ENCODE measurements at regions not wholly inside any gene's neighbourhood (a gene's known extent, or its start where the extent isn't known, plus 50 kb on each side); places are given as distances from the start of the nearest gene placed in this dataset.

- DNase-seq, result no peak
Observed at GRCh38 chr6:4401408-4402368, 266.3 kb upstream of the ECI2 start.

GRCh38 chr6:4399656-4400055, 264.3 kb upstream of the ECI2 start:
- DNase-seq, result no peak

- no peak for DNase-seq
Observed at GRCh38 chr6:4398791-4399190, 263.4 kb upstream of the ECI2 start.

GRCh38 chr6:4397307-4397706, 261.9 kb upstream of the ECI2 start:
- DNase-seq, result peak; percentile 57

- DNase-seq, result no peak
Observed at GRCh38 chr6:4396044-4396443, 260.7 kb upstream of the ECI2 start.

- DNase-seq, result no peak
Observed at GRCh38 chr6:4395386-4395785, 260.0 kb upstream of the ECI2 start.

- DNase-seq, result no peak
Observed at GRCh38 chr6:4394786-4395185, 259.4 kb upstream of the ECI2 start.

- DNase-seq, result no peak
Observed at GRCh38 chr6:4388675-4389074, 253.3 kb upstream of the ECI2 start.

- DNase-seq, result no peak
Observed at GRCh38 chr6:4384656-4385055, 249.3 kb upstream of the ECI2 start.

- no peak for DNase-seq
Observed at GRCh38 chr6:4383910-4384638, 248.7 kb upstream of the ECI2 start.

GRCh38 chr6:4382362-4382853, 247.0 kb upstream of the ECI2 start:
- no peak for DNase-seq

- no peak for DNase-seq
Observed at GRCh38 chr6:4381381-4381780, 246.0 kb upstream of the ECI2 start.

GRCh38 chr6:4380881-4381281, 245.5 kb upstream of the ECI2 start:
- no peak for DNase-seq

GRCh38 chr6:4379958-4380357, 244.6 kb upstream of the ECI2 start:
- DNase-seq, result no peak

GRCh38 chr6:4378319-4378996, 243.1 kb upstream of the ECI2 start:
- no peak for DNase-seq

- no peak for DNase-seq
Observed at GRCh38 chr6:4377603-4378002, 242.2 kb upstream of the ECI2 start.

GRCh38 chr6:4374216-4374615, 238.8 kb upstream of the ECI2 start:
- DNase-seq, result no peak

- DNase-seq, result no peak
Observed at GRCh38 chr6:4372866-4373265, 237.5 kb upstream of the ECI2 start.

GRCh38 chr6:4371207-4371921, 236.0 kb upstream of the ECI2 start:
- no peak for DNase-seq

- DNase-seq, result no peak
Observed at GRCh38 chr6:4370066-4370465, 234.7 kb upstream of the ECI2 start.

- no peak for DNase-seq
Observed at GRCh38 chr6:4369616-4370015, 234.2 kb upstream of the ECI2 start.

GRCh38 chr6:4368649-4369048, 233.3 kb upstream of the ECI2 start:
- no peak for DNase-seq

GRCh38 chr6:4367643-4368042, 232.3 kb upstream of the ECI2 start:
- no peak for DNase-seq
